RKO (cell line): ENCODE measurements at regions not wholly inside any gene's neighbourhood (a gene's known extent, or its start where the extent isn't known, plus 50 kb on each side); places are given as distances from the start of the nearest gene placed in this dataset.
"Not testable (repeated sequence)": the region's sequence is repeated elsewhere in the genome, so short reads cannot be mapped to it uniquely, and the experiment has no call there.

ENCODE experiments used
- DNase-seq: peaks from one replicate; pipeline ENCODE4 v3.0.0-alpha.2; 2016; ENCODE audit warnings: low spot score

DNA sequence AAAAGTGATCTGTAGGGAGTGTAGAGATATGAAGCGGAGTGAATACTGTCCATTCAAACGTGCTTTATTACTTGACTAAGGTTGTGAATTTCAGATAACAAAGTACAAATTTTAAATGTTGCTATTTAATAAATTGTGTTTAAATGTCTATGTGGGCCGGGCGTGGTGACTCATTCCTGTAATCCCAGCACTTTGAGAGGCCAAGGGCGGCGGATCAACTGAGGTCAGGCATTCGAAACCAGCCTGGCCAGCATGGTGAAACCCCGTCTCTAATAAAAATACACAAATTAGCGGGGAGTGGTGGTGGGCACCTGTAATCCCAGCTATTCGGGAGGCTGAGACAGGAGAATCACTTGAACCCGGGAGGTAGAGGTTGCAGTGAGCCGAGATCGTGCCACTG, 1544.1 kb downstream of the SLITRK5 start:
- DNase-seq, result not testable (repeated sequence)

DNA sequence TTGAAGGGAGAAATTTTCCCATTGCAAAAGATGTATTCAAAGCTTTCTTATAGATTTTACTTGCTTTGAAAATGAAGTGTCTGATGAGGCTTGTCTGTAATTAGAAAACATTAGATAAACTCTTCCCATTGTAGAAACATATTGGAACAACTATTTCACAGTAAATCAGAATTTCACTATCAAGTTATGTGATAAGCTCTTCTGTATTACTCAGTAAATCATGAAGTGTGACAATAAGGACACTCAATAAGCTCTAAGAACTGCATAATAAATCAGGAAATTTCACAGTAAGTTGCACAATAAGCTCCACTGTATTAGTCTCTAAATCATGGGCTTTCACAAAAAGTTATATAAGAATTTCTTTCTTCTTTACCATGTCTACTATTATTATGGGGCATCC, 1546.6 kb downstream of the SLITRK5 start:
- no peak for DNase-seq

DNA sequence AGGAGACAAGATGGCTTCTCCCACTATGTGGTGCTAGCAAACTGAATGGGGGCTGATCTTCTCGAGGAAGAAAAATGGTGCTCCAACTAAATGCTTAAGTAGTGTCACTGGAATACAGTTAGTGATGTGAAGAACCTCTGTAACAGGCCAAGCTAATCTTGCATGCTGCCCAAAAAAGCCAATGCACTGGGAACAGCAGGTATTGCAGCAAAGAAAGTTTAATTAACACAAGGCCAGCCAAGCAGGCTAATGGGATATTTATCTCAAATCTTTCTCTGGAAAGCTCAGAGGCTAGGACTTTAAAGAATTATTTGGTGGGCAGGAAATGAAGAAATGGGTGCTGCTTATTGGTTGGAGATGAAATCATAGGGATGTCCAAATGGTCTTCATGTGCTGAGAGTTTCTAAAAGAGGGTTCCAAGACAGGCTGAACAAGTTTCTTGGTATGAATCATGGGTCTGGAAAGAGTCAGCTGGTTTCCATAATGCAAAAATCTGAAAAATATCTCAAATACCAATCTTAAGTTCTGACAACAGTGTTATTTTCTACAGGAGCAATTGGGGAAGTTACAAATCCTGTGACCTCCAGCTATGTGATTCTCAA, 1550.5 kb downstream of the SLITRK5 start:
- DNase-seq, result no peak

DNA sequence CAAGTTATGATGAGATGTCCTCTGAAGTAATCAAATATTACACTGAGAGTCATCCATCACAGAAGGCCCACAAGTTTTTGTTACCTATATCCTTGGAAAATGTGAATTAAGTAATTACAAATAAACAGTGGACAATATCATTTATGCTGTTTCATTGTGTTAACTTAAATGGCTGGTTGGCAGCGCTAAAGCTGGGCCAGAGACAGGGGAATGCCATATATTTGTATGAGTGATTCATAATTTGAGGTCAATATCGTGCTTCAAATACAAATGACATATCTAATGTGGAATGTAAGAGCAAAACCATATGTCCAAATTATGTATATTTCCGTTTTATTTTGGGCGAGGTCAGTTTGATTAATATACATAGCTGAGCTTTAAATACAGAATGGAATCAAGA, 1556.2 kb downstream of the SLITRK5 start:
- DNase-seq, result no peak

DNA sequence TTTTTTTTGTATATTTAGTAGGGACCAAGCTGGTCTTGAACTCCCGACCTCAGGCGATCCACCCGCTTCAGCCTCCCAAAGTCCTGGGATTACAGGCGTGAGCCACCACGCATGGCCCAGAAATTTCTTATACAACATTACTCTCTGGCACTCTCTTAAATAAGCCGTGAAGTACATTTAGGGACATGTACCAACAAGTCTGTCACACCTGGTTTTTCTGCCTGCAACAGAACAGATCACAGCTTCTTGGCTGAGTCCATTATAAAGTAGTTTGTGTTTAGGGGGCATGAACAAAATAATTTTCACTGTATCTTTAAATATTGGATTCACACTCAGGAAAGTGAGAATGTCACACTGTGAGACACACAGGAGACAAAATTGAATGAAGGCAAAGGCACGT, 1567.3 kb downstream of the SLITRK5 start:
- no peak for DNase-seq

DNA sequence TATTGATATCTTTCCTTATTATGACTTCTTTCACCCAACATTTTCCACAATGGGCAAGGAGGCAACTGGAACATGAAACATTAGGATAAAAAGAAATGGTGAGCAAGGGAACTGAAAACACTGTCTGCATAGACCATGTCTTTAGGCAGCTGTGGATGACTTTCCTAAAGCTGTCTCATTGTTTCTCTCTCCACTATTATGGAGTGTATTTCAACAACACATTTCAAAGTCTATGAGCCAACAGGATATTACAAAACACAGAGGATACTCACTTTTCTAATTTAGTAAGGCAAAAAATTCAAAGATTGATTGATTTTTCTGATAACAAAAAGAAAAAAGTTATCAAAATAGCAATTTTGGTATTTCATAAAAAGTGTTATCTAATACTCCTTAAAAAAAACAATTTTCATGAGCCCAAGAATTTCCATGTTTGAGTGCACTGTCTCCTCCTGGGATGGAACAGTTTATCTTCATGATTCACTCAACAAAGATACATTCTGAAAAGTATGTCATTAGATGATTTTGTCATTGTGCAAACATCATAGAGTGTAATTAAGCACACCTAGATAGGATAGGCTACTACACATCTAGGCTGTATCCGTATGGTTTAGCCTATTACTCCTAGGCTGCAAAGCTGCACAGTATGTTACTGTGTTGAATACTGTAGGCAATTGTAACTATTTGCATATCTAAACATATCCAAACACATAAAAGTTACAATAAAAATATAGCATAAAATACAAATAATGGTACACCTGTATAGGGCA, 1568.4 kb downstream of the SLITRK5 start:
- no peak for DNase-seq

DNA sequence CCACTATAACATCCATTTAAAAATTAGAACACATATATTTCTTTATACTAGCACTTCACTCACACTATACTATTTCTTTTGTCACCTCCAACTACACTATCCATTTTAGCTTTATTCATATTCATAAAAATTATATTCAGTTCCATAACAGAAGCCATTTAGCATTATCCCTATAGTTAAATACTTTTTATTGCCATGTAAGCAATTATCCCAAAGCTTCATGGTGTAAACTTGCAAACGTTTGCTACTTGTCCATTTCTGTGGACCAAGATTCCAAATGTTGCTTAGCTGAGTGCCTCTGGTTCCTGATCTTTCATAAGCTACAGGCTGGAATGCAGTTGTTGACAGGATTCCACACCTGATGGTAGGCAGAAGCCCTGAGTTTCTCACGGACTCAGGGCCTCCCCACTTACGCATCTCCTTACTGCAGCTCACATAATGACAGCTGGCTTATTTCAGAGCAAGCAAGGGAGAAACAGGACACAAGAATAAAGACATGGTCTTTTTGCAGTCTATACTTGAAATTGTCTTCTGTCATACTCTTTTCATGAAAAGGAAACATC, 1584.8 kb downstream of the SLITRK5 start:
- no peak for DNase-seq

DNA sequence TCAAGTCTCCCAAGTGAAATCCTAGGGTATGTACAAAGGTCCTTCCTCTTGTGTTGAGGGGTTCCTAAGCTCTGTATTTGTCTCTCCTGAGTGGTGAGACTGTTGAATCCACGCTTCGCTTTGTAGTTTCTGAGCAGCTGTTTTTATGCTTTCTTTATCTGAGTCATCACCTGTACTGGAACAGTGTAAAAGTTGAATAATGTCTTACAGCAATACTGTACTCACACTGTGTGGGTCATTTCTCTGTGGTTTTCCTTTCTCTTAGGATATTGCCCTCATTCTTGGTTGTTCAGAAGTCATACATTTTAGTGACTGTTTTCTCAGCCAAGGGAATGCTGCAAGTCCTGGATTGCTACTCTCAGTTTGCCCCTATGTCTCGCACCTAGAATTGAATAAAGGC, 1596.6 kb downstream of the SLITRK5 start:
- DNase-seq, result peak; percentile 48

DNA sequence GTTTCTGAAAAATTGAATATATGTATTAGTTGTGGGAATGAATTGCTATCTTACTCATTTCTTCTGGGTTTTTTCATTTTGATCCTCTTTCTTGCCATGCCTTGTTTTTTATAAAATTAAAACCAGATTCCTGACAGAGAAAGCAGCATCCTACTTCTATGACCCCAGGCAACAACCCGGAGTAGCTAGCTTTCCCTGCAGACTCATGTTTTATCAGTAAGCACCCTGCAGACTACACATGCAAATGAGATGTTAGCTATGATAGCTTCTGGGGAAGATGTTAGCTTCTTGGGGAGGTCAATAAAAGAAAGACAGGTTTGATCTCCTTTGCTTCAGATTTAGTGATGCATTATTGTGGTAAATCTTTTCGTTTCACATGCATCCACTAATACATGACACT, 1598.6 kb downstream of the SLITRK5 start:
- no peak for DNase-seq

DNA sequence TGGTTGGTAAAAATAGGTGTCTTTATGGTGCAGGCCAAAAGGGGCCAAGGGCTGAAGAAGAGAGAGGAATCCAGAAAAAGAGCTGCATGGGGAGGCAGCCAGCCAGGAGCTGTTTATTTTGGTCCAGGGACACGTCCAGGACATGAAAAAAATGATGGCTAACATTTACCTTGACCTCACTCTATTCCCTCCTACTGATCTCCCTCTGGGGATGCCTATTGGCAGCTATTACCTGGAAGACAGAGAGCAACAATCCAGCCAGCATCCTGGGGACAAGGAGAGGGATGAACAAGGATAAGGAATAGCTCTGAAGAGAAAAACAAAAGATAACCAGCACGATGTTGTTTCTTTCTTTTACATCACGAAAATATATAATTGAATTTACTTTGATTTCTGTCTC, 1599.6 kb downstream of the SLITRK5 start:
- DNase-seq, result no peak

DNA sequence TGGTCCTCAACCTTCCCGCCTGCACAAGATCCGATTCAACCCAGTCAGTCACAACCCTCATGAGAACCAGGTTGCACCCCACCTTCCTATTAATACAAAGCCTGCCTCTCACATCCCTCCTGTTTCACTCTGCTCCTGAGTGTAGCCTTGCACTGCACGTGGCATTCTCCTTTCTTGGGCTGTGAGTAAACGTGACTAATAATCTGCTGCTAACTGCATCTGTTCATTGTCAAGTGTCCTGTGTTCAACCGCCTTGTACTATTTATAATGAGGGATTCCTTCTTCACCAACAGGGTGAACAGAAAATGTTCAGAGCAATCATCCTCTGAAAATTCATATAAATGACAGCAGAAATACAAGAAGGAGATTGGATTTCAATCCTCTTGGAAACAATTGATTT, 1608.2 kb downstream of the SLITRK5 start:
- peak; percentile 2 for DNase-seq

DNA sequence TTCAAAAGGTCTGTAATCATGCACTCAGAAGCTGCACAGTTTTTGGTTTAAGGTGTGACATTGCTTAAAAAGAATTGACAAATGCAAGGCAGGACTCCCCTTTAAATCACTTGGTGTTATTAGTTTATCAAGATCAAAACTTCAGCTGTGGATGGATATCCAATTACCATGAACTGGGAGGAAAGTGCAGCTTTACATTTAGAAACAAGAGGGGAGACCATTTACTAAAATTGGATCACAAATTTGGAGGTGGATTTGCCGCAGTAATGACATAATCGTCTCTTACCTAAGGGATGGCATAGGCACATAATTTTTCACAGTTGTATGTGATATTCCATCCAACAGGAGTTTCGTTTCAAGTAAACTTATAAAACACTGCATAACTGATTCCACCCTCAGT, 1610.2 kb downstream of the SLITRK5 start:
- no peak for DNase-seq

DNA sequence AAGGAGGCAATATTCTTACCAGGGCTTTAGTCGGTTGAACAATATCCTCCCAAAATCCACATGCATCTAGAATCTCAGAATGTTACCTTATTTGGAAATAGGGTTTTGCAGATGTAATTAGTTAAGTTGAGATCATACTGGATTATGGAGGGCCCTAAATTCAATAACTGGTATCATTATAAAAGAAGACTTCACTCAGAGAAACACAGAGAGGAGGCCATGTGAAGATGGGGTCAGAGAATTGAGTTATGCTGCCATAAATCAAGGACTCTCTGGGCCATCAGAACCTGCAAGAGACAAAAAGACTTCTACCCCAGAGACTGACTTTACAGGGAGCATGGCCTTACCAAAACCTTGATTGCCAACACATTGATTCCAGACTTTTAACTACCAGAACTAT, 1611.1 kb downstream of the SLITRK5 start:
- DNase-seq, result no peak

DNA sequence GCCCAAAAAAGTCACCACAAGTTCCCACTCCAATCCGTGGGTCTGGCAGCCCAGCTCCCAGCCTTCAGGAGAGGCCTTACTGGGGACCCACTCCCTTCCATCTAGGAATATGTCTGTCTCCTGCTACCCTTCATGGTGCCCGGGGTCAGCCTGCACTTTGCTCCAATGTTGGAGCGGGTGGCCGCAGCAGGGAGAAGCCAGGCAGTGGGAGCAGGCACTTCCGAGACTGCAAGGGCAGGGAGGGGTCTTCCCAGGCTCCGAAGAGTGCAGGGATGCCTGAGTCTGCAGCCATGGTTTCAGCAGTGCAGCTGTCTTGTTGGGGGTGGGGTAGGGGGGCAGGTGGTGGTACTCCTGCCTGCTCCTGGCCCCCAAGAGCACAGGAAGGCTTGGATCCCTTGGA, 1616.2 kb downstream of the SLITRK5 start:
- DNase-seq, result no peak

DNA sequence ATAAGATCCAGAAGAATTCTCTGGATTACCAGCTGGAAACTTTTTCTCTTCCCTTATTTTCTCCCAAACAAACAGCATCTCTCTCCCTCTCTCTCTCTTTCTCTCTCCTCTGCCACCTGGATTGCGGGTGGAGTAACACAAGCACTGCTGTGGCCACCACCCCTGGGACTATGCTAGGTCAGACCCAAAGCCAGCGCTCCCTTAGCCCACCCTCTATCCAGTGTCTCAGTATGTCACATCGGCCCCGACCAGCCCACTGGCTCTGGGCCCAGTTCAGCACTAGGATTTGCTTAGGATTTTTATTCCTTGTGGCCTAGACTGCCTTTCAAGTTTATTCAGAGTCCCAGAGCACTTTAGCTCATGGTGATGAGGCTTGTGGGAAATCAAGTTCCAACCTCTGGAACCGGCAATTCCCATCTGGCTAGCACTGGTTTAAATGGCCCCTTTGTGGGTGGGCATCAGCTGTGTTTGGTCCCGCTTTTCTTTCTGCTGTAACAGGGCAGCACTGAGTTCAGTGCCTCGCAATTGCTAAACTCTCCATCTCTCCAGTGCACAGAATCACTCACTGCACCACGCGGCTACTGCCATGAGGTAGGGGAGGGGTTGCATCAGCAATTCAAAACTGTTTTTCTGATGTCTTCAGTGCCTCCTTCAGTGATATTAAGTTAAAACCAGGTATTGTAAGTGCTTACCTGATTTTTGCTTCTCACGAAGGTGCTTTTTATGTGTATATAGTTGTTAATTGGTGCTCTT, 1623.1 kb downstream of the SLITRK5 start:
- no peak for DNase-seq

DNA sequence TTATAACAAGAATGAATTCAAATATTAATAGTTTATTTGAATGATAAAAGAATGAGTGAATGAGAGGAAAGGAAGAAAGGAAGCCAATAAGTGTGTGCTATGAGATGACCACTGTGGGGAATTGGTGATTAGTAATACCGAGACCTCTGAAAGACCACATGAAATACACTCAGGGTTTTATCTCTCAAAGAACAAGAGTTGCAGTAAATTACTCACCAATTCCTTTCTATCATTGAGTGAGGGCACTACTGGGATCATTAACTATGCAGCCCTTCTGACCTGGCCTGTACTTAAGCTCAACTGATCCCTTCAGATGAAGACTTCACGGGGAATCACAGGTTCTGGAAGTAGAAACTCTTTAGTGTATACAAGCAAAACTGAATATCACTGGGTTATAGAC, 1636.1 kb downstream of the SLITRK5 start:
- no peak for DNase-seq

DNA sequence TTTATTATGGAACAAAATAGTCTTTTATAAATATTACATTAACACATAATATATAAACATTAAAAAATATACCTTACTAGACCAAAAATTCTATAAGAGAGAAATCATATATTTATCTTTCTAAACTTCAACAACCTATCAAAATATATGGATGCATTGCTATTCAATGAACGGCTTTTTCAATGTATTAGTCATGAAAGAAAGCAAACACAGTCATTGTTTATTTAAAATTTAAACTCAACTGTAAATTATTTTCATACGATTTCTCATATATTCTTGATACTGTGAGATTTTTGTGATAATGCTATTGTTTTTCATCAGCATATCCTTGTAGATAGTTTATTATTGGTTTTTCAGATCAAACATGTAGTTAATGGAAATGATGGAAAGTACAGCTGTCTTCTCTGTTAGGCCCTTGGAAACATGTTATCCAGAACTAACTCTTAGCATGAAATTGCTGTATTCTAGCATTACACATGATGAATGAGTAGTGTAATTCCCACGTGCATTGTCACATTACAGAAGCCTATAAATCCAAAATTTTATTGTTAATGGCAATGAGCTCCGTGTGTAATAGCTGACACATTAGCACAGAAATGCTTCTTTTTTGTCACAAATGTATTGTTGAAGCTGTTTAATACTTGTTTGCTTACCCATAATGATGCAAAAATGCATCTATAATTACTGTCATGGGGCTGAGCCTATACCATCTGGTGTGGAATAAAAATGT, 1639.9 kb downstream of the SLITRK5 start:
- no peak for DNase-seq

DNA sequence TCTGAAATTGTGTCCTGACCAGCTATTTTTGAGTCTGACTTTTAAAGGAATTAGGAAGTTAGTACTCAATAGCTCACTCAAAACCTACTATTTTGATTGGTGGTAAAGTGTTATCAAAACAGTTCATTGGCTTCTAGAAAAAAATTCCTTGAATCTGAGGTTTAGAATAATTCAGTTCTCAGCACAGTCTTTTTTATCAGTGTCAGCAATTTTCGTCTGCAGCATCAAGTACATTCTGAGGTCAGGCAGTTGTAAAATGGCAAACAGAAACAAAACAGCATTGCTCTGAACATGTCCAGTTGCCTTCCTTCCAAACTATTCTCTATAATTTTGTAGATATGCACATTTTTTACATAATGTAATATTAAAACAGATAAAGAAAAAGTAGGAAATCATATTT, 1644.1 kb downstream of the SLITRK5 start:
- no peak for DNase-seq

DNA sequence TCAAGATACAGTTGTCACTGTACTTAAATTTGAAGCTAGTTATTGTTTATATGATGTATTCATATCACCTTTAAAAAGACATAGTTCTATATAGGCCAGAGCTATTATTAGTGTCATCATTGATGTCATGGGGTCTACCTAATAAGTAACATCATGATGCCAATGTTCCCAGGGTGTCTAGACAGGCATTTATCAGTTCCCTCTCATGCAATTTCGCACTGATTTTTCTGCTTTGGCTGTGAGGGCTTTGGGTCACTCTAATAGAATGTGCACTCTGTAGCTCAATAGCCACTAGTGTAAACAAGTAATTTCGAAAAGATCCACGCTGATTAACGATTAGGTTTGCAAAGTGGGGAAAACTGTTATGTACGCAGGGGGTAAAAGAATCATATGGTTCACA, 1651.3 kb downstream of the SLITRK5 start:
- DNase-seq, result no peak

DNA sequence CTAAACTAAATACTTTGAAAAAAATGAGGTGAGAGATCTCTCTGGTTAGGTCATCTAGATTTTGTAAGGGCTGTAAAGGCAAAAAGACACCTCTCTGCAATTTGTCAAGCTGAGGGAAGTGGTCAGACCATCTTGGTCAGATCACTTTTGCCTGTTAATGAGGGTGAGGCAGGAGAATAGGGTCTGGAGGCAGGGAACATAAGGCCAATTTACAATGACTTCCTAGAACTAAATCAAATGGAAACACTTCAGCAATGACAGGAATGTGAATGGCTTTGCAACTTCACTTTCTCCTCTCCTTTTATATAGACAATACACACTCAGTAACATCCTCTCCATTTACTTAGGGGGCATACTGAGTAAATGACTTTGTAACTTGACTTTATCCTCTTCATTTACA, 1653.4 kb downstream of the SLITRK5 start:
- no peak for DNase-seq

DNA sequence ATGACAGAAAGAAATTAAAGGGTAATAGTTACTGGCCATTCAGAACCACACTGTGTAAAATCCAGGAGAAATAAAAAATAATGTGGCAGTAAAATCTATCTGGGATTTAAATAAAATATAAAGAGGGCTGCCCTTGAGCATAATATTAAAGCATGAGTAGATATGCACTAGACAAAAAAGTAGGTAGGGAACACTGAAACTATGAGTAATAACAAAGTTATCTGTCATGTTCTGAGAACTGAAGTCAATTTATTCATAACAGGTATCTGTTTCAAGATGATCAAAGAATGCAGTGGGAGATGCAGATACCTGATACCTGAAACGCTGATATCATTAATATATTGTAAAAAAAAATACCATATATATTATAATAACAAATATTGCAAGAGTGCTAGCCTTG, 1672.0 kb downstream of the SLITRK5 start:
- no peak for DNase-seq

DNA sequence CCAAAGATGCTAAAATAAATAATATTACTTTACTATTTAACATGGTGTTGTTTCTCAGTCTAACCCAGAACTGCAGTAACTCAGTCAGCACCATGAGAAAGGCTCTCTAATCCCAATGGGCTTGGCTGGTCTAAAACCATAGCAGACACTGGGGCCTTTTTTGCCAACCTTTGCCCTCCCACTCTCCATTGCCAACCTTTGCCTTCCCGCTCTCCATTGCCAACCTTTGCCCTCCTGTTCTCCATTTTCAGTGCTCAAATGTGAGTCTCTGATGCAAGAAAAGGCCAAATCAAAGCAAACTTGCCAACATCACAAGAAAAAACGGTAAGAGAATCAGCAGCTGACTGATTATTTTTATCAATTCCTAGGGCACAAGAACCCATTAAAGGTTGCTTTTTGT, 1681.2 kb downstream of the SLITRK5 start:
- no peak for DNase-seq
